GM12874 (cell line): ENCODE measurements at regions not wholly inside any gene's neighbourhood (a gene's known extent, or its start where the extent isn't known, plus 50 kb on each side); places are given as distances from the start of the nearest gene placed in this dataset.

ENCODE experiments used
- TF ChIP-seq, protein P1 (sequence below): IDR thresholded peaks from 2 replicates; pipeline ENCODE4 v1.5.1; 2011; ENCODE audit warnings: low read depth, mild to moderate bottlenecking, control low read depth, low read length, moderate library complexity; ENCODE audit not compliant: insufficient read depth

DNA sequence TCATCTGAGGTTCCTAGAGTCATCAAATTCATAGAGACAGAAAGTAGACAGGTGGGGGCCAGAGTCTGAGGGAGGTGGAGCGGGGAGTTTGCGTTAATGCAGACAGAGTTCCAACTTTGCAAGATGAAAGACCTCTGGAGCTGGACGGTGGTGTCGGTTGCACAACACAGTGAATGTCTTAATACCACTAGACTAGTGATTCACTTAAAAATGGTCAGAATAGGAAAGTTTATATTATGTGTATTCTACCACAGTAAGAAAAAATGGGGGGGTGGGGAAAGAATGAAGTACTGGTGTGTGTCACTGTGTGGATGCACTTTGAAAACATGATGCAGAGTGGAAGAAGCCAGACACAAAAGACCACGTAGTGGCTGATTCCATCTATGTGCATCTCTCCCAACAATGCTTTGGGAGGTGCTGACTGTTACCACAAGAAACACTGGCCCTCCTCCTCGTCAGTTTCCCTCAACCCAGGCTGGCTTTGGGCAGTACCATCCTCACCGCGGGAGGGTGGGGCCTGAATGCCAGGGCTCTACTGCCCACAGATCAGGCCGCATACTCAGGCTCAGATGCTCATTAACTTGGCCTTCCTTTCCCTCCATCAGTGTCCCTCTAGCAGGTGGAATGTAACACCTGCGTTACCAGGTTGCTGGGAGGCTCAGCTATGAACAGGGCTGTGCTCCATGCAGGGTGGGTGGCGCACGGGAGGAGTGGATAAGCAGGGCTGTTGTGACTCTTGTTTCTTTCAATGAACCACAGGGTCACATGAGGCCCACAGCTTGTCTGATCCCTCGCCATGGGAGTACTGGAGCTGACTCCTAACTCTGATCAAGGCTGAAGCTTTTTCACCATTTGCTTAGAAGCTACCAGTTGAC is 297.0 kb downstream of the CTTN start:
- TF ChIP-seq, protein P1, sequence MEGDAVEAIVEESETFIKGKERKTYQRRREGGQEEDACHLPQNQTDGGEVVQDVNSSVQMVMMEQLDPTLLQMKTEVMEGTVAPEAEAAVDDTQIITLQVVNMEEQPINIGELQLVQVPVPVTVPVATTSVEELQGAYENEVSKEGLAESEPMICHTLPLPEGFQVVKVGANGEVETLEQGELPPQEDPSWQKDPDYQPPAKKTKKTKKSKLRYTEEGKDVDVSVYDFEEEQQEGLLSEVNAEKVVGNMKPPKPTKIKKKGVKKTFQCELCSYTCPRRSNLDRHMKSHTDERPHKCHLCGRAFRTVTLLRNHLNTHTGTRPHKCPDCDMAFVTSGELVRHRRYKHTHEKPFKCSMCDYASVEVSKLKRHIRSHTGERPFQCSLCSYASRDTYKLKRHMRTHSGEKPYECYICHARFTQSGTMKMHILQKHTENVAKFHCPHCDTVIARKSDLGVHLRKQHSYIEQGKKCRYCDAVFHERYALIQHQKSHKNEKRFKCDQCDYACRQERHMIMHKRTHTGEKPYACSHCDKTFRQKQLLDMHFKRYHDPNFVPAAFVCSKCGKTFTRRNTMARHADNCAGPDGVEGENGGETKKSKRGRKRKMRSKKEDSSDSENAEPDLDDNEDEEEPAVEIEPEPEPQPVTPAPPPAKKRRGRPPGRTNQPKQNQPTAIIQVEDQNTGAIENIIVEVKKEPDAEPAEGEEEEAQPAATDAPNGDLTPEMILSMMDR, result no peak

DNA sequence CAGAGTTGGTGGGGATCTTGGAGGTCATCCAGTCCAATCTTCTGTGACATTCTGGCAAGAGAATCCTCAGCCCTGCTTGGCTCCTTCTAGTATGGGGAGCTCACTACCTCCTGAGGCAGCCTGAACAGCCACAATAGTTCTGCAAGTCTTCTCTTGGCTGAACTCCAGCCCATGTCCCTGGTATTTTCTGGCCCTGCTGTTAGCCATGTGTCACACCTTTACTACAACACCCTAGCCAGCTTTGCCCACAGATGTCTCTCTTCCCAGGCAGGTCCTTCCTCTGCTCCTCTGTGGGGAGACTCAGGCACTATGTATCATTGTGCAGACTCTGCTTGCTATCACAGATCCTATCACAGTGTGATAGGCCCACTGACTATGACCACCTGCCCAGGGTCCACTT is 297.7 kb downstream of the CTTN start:
- TF ChIP-seq, protein P1, result no peak

DNA sequence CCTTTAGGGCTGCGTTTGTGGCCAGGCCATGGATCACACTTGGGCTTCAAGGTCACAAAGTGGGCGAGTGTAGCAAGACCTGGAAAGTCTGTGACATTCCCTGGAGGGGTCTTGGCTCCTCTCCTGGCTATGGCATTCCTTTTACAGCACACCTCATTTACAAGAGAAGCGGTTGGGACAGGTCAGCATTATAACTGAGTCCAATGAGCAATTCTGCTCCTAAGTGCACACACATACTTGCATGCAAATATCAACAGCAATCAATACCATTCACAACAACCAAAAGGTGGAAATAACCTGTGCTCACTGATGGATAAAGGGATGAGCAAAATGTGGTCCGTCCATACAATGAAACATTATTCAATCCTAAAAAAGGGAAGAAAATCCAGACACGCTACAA is 298.2 kb downstream of the CTTN start:
- TF ChIP-seq, protein P1, result no peak

DNA sequence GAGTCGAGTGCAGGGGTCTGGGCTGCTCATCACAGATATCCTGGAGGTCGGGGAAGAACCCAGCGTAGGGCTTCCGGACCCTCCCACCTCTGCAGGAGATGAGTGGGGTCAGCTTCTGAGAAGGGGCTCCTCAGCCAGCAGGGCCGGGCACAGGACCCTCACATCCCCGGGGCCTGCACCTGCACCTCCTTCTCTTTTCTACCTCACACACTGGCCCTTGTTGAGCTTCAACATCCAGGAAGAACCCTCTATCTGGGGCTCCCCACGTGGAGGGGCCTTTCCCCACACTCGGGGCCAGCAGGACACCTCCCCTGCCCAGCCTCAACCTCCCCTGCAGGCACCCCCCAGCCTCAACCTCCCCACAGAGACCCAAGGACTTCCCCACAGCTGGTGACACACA is 299.4 kb downstream of the CTTN start:
- TF ChIP-seq, protein P1, result no peak

DNA sequence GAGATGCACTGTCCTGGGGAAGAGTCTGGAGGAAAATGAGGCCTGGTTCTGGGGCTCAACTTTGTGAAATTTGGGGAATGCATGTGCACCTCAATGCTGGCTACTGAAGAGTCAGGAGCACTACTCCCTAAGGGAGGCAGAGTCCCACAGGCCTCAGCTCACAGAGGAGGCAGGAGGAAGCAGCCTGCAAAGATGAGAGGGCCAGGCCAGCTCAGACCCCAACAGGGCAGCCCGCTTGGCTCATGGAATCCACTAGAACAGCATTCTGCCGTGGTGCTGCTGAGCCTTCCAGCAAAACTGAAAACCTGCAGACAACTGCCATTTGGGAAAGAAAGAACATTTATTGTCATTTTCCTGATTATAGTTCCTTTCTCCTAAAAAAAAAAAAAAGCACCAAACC is 300.5 kb downstream of the CTTN start:
- TF ChIP-seq, protein P1, result no peak

DNA sequence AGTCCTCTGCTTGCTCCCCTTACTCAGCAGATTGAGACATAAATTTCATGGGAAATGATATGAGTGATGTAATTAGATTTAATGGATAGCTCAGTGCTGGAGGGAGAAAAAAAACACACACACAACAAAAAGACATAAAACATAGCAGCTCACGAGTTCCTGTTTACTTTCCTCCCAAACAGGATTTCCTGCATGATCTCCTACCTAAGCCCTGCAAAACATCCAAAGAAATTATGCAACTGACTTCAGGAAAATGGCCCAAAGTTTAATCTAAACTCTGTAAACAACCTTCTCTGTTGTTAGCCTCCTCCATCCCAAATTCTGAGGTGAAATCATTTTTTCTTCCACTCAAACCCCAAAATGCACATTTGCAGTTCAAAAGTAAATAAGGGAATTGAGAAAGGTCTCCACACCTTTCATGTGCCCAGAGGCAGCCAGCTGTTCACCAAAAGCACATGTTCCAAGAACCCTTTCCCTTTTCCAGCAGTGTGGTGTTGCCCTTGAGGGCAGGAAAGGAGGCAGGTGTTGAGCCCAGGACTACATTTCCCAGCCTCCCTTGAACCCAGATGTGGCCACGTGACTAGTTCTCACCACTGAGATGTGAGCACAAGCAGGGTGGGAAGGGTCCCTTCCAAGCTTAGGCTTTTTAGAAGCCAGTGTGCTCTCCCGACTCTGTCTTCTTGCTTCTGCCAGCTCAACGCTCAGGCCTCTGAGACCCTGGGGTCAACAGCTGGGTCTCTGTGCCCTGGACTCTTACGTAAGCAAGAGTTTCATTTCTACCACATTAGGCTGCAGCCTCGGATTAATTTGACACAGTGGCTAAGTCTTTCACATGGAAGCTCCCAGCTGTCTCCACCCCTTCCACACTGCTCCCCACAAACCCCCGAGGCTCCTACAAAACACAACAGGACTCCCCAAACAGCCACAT is 301.2 kb downstream of the CTTN start:
- TF ChIP-seq, protein P1, result no peak

DNA sequence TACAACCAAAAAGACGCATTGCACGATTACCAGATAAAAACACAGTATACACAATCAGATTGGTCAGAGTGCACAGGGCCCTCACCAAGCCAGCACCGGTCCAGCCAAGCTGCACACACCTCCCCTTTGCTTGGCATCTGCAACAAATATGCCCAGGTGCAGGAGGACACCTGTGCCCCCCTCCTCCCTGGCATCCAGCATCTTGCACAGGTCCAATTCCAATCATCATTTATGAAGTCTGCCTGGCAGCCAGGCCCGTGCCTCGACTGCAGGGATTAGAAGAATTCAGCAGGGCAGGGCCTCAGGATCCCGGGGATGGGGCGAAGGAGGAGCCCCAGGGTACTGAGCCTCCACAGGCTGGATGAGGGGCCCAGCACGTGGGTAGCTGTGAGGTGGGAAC is 302.1 kb downstream of the CTTN start:
- TF ChIP-seq, protein P1, result no peak
